ENCODE measurements at regions not wholly inside any gene's neighbourhood (a gene's known extent, or its start where the extent isn't known, plus 50 kb on each side); places are given as distances from the start of the nearest gene placed in this dataset.

DNA sequence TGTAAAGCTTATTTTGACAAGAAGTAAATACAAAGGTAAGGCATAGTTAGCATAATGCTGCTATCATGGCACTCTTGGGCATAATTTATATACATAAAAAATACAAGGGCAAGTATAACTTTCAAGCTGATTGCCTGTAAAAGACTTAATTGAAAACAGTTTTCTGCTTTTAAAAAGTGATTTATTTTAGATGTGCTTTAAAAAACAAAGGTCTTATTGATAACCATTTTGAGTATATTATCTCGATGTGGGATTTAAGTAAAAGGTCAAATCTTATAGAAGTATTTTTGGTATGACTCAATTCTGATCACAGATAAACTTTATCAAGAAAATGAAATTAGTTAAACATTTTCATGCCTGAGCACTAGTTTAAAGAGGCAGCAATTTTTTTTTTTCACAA is 175.8 kb downstream of the KCNRG start:
- TF ChIP-seq EZH2 (IDR thresholded peaks at IDR 0.05; ENCODE audit: borderline replicate concordance, low read length): no peak
- TF ChIP-seq, protein P1, sequence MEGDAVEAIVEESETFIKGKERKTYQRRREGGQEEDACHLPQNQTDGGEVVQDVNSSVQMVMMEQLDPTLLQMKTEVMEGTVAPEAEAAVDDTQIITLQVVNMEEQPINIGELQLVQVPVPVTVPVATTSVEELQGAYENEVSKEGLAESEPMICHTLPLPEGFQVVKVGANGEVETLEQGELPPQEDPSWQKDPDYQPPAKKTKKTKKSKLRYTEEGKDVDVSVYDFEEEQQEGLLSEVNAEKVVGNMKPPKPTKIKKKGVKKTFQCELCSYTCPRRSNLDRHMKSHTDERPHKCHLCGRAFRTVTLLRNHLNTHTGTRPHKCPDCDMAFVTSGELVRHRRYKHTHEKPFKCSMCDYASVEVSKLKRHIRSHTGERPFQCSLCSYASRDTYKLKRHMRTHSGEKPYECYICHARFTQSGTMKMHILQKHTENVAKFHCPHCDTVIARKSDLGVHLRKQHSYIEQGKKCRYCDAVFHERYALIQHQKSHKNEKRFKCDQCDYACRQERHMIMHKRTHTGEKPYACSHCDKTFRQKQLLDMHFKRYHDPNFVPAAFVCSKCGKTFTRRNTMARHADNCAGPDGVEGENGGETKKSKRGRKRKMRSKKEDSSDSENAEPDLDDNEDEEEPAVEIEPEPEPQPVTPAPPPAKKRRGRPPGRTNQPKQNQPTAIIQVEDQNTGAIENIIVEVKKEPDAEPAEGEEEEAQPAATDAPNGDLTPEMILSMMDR (IDR thresholded peaks at IDR 0.05; ENCODE audit: low read length): no peak

Measured in OCI-LY1 (cell line).